ENCODE measurements at regions not wholly inside any gene's neighbourhood (a gene's known extent, or its start where the extent isn't known, plus 50 kb on each side); places are given as distances from the start of the nearest gene placed in this dataset.
A peak's percentile ranks its signal among the peaks of the same experiment; 100 is the strongest.

- ATAC-seq (ENCODE audit: low read depth): no peak
These were observed 312.0 kb upstream of the TPK1 start for GRCh38 chr7:145147865-145148264.

More at GRCh38 chr7:145147865-145148264, 312.0 kb upstream of the TPK1 start:
- H3K23ac ChIP-seq (ENCODE audit: low read depth, low read length): no peak overlapping the region
- H2BK20ac ChIP-seq (ENCODE audit: low read depth, low read length): no peak overlapping the region
- H4K5ac ChIP-seq (ENCODE audit: low read depth, low read length): no peak overlapping the region
- no peaks in the 10 kb centered on the region for H3K4me1 ChIP-seq (ENCODE audit: control insufficient read depth, insufficient read depth, low read length)
- no peak for DNase-seq
- no peak overlapping the region for H4K91ac ChIP-seq (ENCODE audit: insufficient read depth, low read depth, low read length)
- no CpG with 5 or more reads among the region's 2 CpGs for WGBS, 2 experiments (ENCODE audit: extremely low coverage in 2 of 2, insufficient read length in 1 of 2)
- H3K14ac ChIP-seq (replicated peaks; ENCODE audit: low read depth, low read length): no peak overlapping the region
- no peak overlapping the region for H2BK120ac ChIP-seq (ENCODE audit: low read depth, low read length)
- no peak overlapping the region for H3K9ac ChIP-seq (ENCODE audit: low read depth, low read length)
- ChIA-PET CTCF (no interaction called here), POLR2A (ENCODE audit: unreplicated experiment) (no interaction called here)
- H2BK5ac ChIP-seq (ENCODE audit: low read depth, low read length, poor library complexity, severe bottlenecking): no peak overlapping the region
- no peak overlapping the region for H3K4ac ChIP-seq (ENCODE audit: low read depth, low read length)
- no peak overlapping the region for H3K56ac ChIP-seq (ENCODE audit: extremely low read depth, insufficient read depth, low read length)
- H3K36me3 ChIP-seq (ENCODE audit: control insufficient read depth, insufficient read depth, low read length): no peaks in the 10 kb centered on the region
- no peaks in the 10 kb centered on the region for H3K79me1 ChIP-seq (ENCODE audit: low read depth in 1 of 2, low read length in 2 of 2)
- no peak overlapping the region for H2AFZ ChIP-seq (replicated peaks; ENCODE audit: low read length, poor library complexity)
- H2AK5ac ChIP-seq (ENCODE audit: low read depth, low read length): no peak overlapping the region
- no peak overlapping the region for H3K4me3 ChIP-seq (ENCODE audit: insufficient read depth, low read depth, low read length)
- no peak overlapping the region for H3K4me2 ChIP-seq (ENCODE audit: low read depth, low read length)
- no peak overlapping the region for H2BK15ac ChIP-seq (ENCODE audit: low read depth, low read length)
- no TSS peak for BruUV-seq (replicated peaks)
- H4K20me1 ChIP-seq (ENCODE audit: insufficient read depth, low read length): no peaks in the 10 kb centered on the region
- dilution Hi-C loops (cut with HindIII; ENCODE audit: low sequenced_read_pairs, unreplicated experiment): no loop called here
- TF ChIP-seq POLR2A (IDR thresholded peaks at IDR 0.05; ENCODE audit: low read depth, low read length) (no peak), BHLHE40 (IDR thresholded peaks at IDR 0.05; ENCODE audit: low read depth, low read length) (no peak), RCOR1 (IDR thresholded peaks at IDR 0.05; ENCODE audit: insufficient replicate concordance, low read length) (no peak), SMC3 (IDR thresholded peaks at IDR 0.05; ENCODE audit: low read depth, low read length) (no peak), RAD21 (IDR thresholded peaks at IDR 0.05; ENCODE audit: low read length) (no peak), CHD1 (IDR thresholded peaks at IDR 0.05; ENCODE audit: low read depth, low read length) (no peak), MAFK (IDR thresholded peaks at IDR 0.05; ENCODE audit: low read depth, low read length) (peak; percentile 91)
- intact Hi-C loops (cut with micrococcal nuclease): no loop called here
- H3K27me3 ChIP-seq (ENCODE audit: control insufficient read depth, insufficient read depth, low read length): no peaks in the 10 kb centered on the region
- no peaks in the 10 kb centered on the region for H3K9me1 ChIP-seq (ENCODE audit: insufficient read depth, low read length)
- H3K9me3 ChIP-seq (ENCODE audit: control insufficient read depth, insufficient read depth, low read length): peaks cover 4% of the 10 kb centered on the region; the same call in 1 of the 2 replicates
- no peak overlapping the region for H3K27ac ChIP-seq (ENCODE audit: insufficient read depth, low read length)
- no peak overlapping the region for H2AK9ac ChIP-seq (replicated peaks; ENCODE audit: low read depth, low read length, poor library complexity)
- in situ Hi-C loops (cut with MboI; ENCODE audit: low sequenced_read_pairs): no loop called here
- no peak overlapping the region for H4K8ac ChIP-seq (ENCODE audit: low read depth in 2 of 2, low read length in 2 of 2)
- no peak overlapping the region for H3K18ac ChIP-seq (ENCODE audit: low read depth, low read length)

Measured in IMR-90 (cell line).